ENCODE measurements at regions not wholly inside any gene's neighbourhood (a gene's known extent, or its start where the extent isn't known, plus 50 kb on each side); places are given as distances from the start of the nearest gene placed in this dataset.

- TF ChIP-seq ZNF274 (IDR thresholded peaks at IDR 0.05; ENCODE audit: low read depth, low read length) = no peak
- no peak overlapping the region for H3K4me3 ChIP-seq (ENCODE audit: low read length)
Observed at GRCh38 chr19:30228835-30229524, 143.2 kb upstream of the ZNF536 start.

GRCh38 chr19:30229525-30230174, 142.5 kb upstream of the ZNF536 start:
- H3K4me3 ChIP-seq (ENCODE audit: low read length) = no peak overlapping the region
- no peak for TF ChIP-seq ZNF274 (IDR thresholded peaks at IDR 0.05; ENCODE audit: low read depth, low read length)

GRCh38 chr19:30231408-30232318, 140.5 kb upstream of the ZNF536 start:
- no peak for TF ChIP-seq ZNF274 (IDR thresholded peaks at IDR 0.05; ENCODE audit: low read depth, low read length)
- H3K4me3 ChIP-seq (ENCODE audit: low read length) = no peak overlapping the region

GRCh38 chr19:30233375-30233774, 138.8 kb upstream of the ZNF536 start:
- TF ChIP-seq ZNF274 (IDR thresholded peaks at IDR 0.05; ENCODE audit: low read depth, low read length) = no peak
- no peak overlapping the region for H3K4me3 ChIP-seq (ENCODE audit: low read length)

GRCh38 chr19:30235946-30236345, 136.2 kb upstream of the ZNF536 start:
- no peak overlapping the region for H3K4me3 ChIP-seq (ENCODE audit: low read length)

GRCh38 chr19:30236587-30236986, 135.6 kb upstream of the ZNF536 start:
- H3K4me3 ChIP-seq (ENCODE audit: low read length) = no peak overlapping the region
- no peak for TF ChIP-seq ZNF274 (IDR thresholded peaks at IDR 0.05; ENCODE audit: low read depth, low read length)

More at GRCh38 chr19:30235946-30236345, 136.2 kb upstream of the ZNF536 start:
- TF ChIP-seq ZNF274 (IDR thresholded peaks at IDR 0.05; ENCODE audit: low read depth, low read length) = no peak

- TF ChIP-seq ZNF274 (IDR thresholded peaks at IDR 0.05; ENCODE audit: low read depth, low read length) = no peak
- H3K4me3 ChIP-seq (ENCODE audit: low read length) = no peak overlapping the region
Observed at GRCh38 chr19:30237140-30237539, 135.0 kb upstream of the ZNF536 start.

- TF ChIP-seq ZNF274 (IDR thresholded peaks at IDR 0.05; ENCODE audit: low read depth, low read length) = no peak
- no peak overlapping the region for H3K4me3 ChIP-seq (ENCODE audit: low read length)
Observed at GRCh38 chr19:30240904-30241695, 131.1 kb upstream of the ZNF536 start.

GRCh38 chr19:30244533-30244932, 127.7 kb upstream of the ZNF536 start:
- TF ChIP-seq ZNF274 (IDR thresholded peaks at IDR 0.05; ENCODE audit: low read depth, low read length) = no peak
- no peak overlapping the region for H3K4me3 ChIP-seq (ENCODE audit: low read length)

- TF ChIP-seq ZNF274 (IDR thresholded peaks at IDR 0.05; ENCODE audit: low read depth, low read length) = no peak
- H3K4me3 ChIP-seq (ENCODE audit: low read length) = no peak overlapping the region
Observed at GRCh38 chr19:30245401-30246039, 126.7 kb upstream of the ZNF536 start.

GRCh38 chr19:30249911-30250310, 122.3 kb upstream of the ZNF536 start:
- no peak for TF ChIP-seq ZNF274 (IDR thresholded peaks at IDR 0.05; ENCODE audit: low read depth, low read length)
- no peak overlapping the region for H3K4me3 ChIP-seq (ENCODE audit: low read length)

- no peak overlapping the region for H3K4me3 ChIP-seq (ENCODE audit: low read length)
- no peak for TF ChIP-seq ZNF274 (IDR thresholded peaks at IDR 0.05; ENCODE audit: low read depth, low read length)
Observed at GRCh38 chr19:30252214-30252613, 120.0 kb upstream of the ZNF536 start.

- TF ChIP-seq ZNF274 (IDR thresholded peaks at IDR 0.05; ENCODE audit: low read depth, low read length) = no peak
- H3K4me3 ChIP-seq (ENCODE audit: low read length) = no peak overlapping the region
Observed at GRCh38 chr19:30253581-30253996, 118.6 kb upstream of the ZNF536 start.
